H9 (cell line): ENCODE measurements at regions not wholly inside any gene's neighbourhood (a gene's known extent, or its start where the extent isn't known, plus 50 kb on each side); places are given as distances from the start of the nearest gene placed in this dataset.

Experiments used
- DNase-seq: peaks from one replicate; pipeline ENCODE4 v3.0.0-alpha.2; 2017
- H2AFZ ChIP-seq: one replicate; pipeline ENCODE4 v1.6.1; 2013; ENCODE audit warnings: mild to moderate bottlenecking, low read length, control low read depth, moderate library complexity
- H2AK5ac ChIP-seq: 2 replicates; pipeline ENCODE4 v1.6.1; 2013; ENCODE audit warnings: low read length, control low read depth, mixed read lengths; ENCODE audit not compliant: insufficient read length
- H2BK120ac ChIP-seq: one replicate; pipeline ENCODE4 v1.6.1; 2013; ENCODE audit warnings: low read depth, mild to moderate bottlenecking, low read length, control low read depth, inconsistent platforms; ENCODE audit not compliant: poor library complexity, severe bottlenecking
- H2BK12ac ChIP-seq: 2 replicates; pipeline ENCODE4 v1.6.1; 2013; ENCODE audit warnings: low read length, control low read depth, mixed read lengths, low read depth; ENCODE audit not compliant: insufficient read length
- H2BK15ac ChIP-seq: 2 replicates; pipeline ENCODE4 v1.6.1; 2013; ENCODE audit warnings: low read depth, low read length, control low read depth
- H2BK20ac ChIP-seq: one replicate; pipeline ENCODE4 v1.6.1; 2013; ENCODE audit warnings: low read depth, mild to moderate bottlenecking, low read length, control low read depth, inconsistent platforms; ENCODE audit not compliant: poor library complexity, severe bottlenecking
- H2BK5ac ChIP-seq: 2 replicates; pipeline ENCODE4 v1.6.1; 2013; ENCODE audit warnings: low read length, control low read depth, mixed read lengths; ENCODE audit not compliant: insufficient read length
- H3K14ac ChIP-seq: 2 replicates; pipeline ENCODE4 v1.6.1; 2013; ENCODE audit warnings: low read length, control low read depth; ENCODE audit not compliant: insufficient read depth
- H3K18ac ChIP-seq: 2 replicates; pipeline ENCODE4 v1.6.1; 2013; ENCODE audit warnings: low read depth, mild to moderate bottlenecking, mixed read lengths, low read length, control low read depth; ENCODE audit not compliant: insufficient read length
- H3K23ac ChIP-seq: 2 replicates; pipeline ENCODE4 v1.6.1; 2013; ENCODE audit warnings: low read length, control low read depth, mixed read lengths, low read depth; ENCODE audit not compliant: insufficient read length
- H3K23me2 ChIP-seq: 2 replicates; pipeline ENCODE4 v1.6.1; 2013; ENCODE audit warnings: low read depth, mild to moderate bottlenecking, mixed read lengths, low read length, control low read depth; ENCODE audit not compliant: insufficient read length, poor library complexity, severe bottlenecking
- H3K27ac ChIP-seq: 2 replicates; pipeline ENCODE4 v1.5.1; 2013; ENCODE audit warnings: low read length, control low read depth, mixed read lengths, low read depth; ENCODE audit not compliant: insufficient read length
- H3K27me3 ChIP-seq: 2 replicates; pipeline ENCODE4 v1.6.1; 2013; ENCODE audit warnings: low read length, control low read depth, inconsistent platforms; ENCODE audit not compliant: insufficient read depth
- H3K4ac ChIP-seq: 2 replicates; pipeline ENCODE4 v1.6.1; 2013; ENCODE audit warnings: low read depth, mild to moderate bottlenecking, control low read depth, inconsistent platforms, low read length, moderate library complexity
- H3K4me1 ChIP-seq: 2 replicates; pipeline ENCODE4 v1.6.1; 2013; ENCODE audit warnings: low read length, control low read depth, inconsistent platforms; ENCODE audit not compliant: insufficient read depth
- H3K4me2 ChIP-seq: 2 replicates; pipeline ENCODE4 v1.6.1; 2013; ENCODE audit warnings: low read length, control low read depth, mixed read lengths; ENCODE audit not compliant: insufficient read length, insufficient read depth
- H3K56ac ChIP-seq: 2 replicates; pipeline ENCODE4 v1.6.1; 2013; ENCODE audit warnings: low read depth, mild to moderate bottlenecking, mixed read lengths, low read length, control low read depth; ENCODE audit not compliant: insufficient read length
- H3K79me1 ChIP-seq: 2 replicates; pipeline ENCODE4 v1.6.1; 2013; ENCODE audit warnings: low read depth, mild to moderate bottlenecking, moderate library complexity, low read length, control low read depth, inconsistent platforms; ENCODE audit not compliant: insufficient read depth, poor library complexity, severe bottlenecking
- H3K79me2 ChIP-seq: 2 replicates; pipeline ENCODE4 v1.6.1; 2013; ENCODE audit warnings: low read length, control low read depth, inconsistent platforms; ENCODE audit not compliant: insufficient read depth
- H3K9ac ChIP-seq: 2 replicates; pipeline ENCODE4 v1.6.1; 2013; ENCODE audit warnings: low read length, control low read depth, mixed read lengths; ENCODE audit not compliant: insufficient read length; ENCODE audit errors: extremely low read depth
- H3K9me3 ChIP-seq: one replicate; pipeline ENCODE4 v1.6.1; 2013; ENCODE audit warnings: low read depth, low read length, inconsistent platforms; ENCODE audit not compliant: control insufficient read depth
- H3T11ph ChIP-seq: one replicate; pipeline ENCODE4 v1.6.1; 2013; ENCODE audit warnings: mild to moderate bottlenecking, low read length, control low read depth, inconsistent platforms
- H4K20me1 ChIP-seq: one replicate; pipeline ENCODE4 v1.6.1; 2013; ENCODE audit not compliant: control insufficient read depth, insufficient read length, insufficient read depth
- H4K5ac ChIP-seq: 2 replicates; pipeline ENCODE4 v1.6.1; 2013; ENCODE audit warnings: low read depth, mild to moderate bottlenecking, mixed read lengths, low read length, control low read depth; ENCODE audit not compliant: insufficient read length
- H4K8ac ChIP-seq: replicated peaks from 2 replicates; pipeline ENCODE4 v1.6.1; 2013; ENCODE audit warnings: low read length, control low read depth, mixed read lengths, low read depth; ENCODE audit not compliant: insufficient read length
- H4K91ac ChIP-seq: 2 replicates; pipeline ENCODE4 v1.6.1; 2013; ENCODE audit warnings: low read depth, mild to moderate bottlenecking, moderate library complexity, mixed read lengths, low read length, control low read depth; ENCODE audit not compliant: insufficient read length
- H3K27ac Mint-ChIP-seq, 3 experiments: 2 replicates in 2 of 3; 3 replicates in 1 of 3; pipeline ENCODE4 v1.8.0; 2020 to 2021; ENCODE audit warnings: mixed read lengths in 3 of 3, mild to moderate bottlenecking in 1 of 3, moderate library complexity in 1 of 3
- H3K27me3 Mint-ChIP-seq: 2 replicates; pipeline ENCODE4 v1.8.0; 2021; ENCODE audit warnings: low read depth, mild to moderate bottlenecking, moderate library complexity, mixed read lengths
- H3K36me3 Mint-ChIP-seq, 3 experiments: 2 replicates in 2 of 3; 3 replicates in 1 of 3; pipeline ENCODE4 v1.8.0; 2020 to 2021; ENCODE audit warnings: low read depth in 3 of 3, mixed read lengths in 3 of 3; ENCODE audit not compliant: insufficient read depth in 1 of 3
- H3K4me1 Mint-ChIP-seq, 2 experiments: 2 replicates each; pipeline ENCODE4 v1.8.0; 2020; ENCODE audit warnings: mixed read lengths in 2 of 2
- H3K4me3 Mint-ChIP-seq, 2 experiments: 2 replicates in 1 of 2; 3 replicates in 1 of 2; pipeline ENCODE4 v1.8.0; 2020 to 2021; ENCODE audit warnings: mild to moderate bottlenecking in 2 of 2, mixed read lengths in 2 of 2, moderate library complexity in 1 of 2
- H3K9me3 Mint-ChIP-seq, 2 experiments: 2 replicates in 1 of 2; 3 replicates in 1 of 2; pipeline ENCODE4 v1.8.0; 2020; ENCODE audit warnings: mild to moderate bottlenecking in 2 of 2, mixed read lengths in 2 of 2, moderate library complexity in 1 of 2
- WGBS: extraction: QIAGEN DNeasy Blood & Tissue Kit; methylation state at CpG from one replicate; pipeline ENCODE4 v1.1.7; 2013; ENCODE audit warnings: missing lambda C conversion rate, low lambda C conversion rate, mixed read lengths; ENCODE audit not compliant: insufficient read length; ENCODE audit errors: extremely low coverage; 5-methylcytosine and 5-hydroxymethylcytosine counted together
- TF ChIP-seq, protein P1 (sequence below): fragments of 200-600 bp; sonication (generic); conservative IDR thresholded peaks from 3 replicates; pipeline ENCODE4 v1.8.0; 2021; ENCODE audit warnings: antibody characterized with exemption, mild to moderate bottlenecking

DNA sequence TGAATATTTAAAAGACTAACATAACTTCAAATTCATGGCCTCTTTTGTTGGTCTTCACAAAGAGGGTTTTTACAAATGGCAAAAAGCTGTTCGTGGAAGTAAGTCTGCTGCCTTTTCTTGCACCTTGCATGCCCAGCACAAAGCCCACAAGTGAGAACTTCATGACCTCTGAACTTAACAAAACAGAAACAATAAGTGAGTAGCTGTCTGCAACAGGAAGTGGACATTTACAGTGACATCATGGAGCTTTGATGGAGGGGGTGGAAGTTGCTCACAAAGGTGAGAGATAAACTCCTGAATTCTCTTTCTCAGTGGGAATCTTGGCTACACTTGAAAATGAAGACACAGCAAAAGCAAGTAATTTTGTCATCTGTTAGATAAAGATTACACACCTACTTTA, 303.3 kb upstream of the DEPDC1 start:
- WGBS: no CpG with 5 or more reads among the region's 1 CpG
- H2BK20ac ChIP-seq: no peak overlapping the region
- H3K18ac ChIP-seq: no peak overlapping the region

More for the DNA sequence above, 303.3 kb upstream of the DEPDC1 start:
- H3K4me2 ChIP-seq: no peak overlapping the region
- no peaks in the 10 kb centered on the region for H3K27me3 Mint-ChIP-seq
- no peaks in the 10 kb centered on the region for H3K23me2 ChIP-seq
- H3K23ac ChIP-seq: no peak overlapping the region
- H4K8ac ChIP-seq: no peak overlapping the region
- no peak overlapping the region for H4K5ac ChIP-seq
- no peaks in the 10 kb centered on the region for H3K36me3 Mint-ChIP-seq
- H2BK12ac ChIP-seq: no peak overlapping the region
- H3K27me3 ChIP-seq: no peaks in the 10 kb centered on the region
- H3T11ph ChIP-seq: no peak overlapping the region
- H2AFZ ChIP-seq: no peak overlapping the region
- H3K27ac ChIP-seq: no peak overlapping the region
- H3K4me3 Mint-ChIP-seq: no peak overlapping the region
- no peaks in the 10 kb centered on the region for H3K4me1 Mint-ChIP-seq
- H3K4ac ChIP-seq: no peak overlapping the region
- H3K27ac Mint-ChIP-seq: no peak overlapping the region
- H4K20me1 ChIP-seq: no peaks in the 10 kb centered on the region
- H4K91ac ChIP-seq: no peak overlapping the region
- no peak overlapping the region for H3K9ac ChIP-seq
- no peaks in the 10 kb centered on the region for H3K4me1 ChIP-seq
- TF ChIP-seq, protein P1, sequence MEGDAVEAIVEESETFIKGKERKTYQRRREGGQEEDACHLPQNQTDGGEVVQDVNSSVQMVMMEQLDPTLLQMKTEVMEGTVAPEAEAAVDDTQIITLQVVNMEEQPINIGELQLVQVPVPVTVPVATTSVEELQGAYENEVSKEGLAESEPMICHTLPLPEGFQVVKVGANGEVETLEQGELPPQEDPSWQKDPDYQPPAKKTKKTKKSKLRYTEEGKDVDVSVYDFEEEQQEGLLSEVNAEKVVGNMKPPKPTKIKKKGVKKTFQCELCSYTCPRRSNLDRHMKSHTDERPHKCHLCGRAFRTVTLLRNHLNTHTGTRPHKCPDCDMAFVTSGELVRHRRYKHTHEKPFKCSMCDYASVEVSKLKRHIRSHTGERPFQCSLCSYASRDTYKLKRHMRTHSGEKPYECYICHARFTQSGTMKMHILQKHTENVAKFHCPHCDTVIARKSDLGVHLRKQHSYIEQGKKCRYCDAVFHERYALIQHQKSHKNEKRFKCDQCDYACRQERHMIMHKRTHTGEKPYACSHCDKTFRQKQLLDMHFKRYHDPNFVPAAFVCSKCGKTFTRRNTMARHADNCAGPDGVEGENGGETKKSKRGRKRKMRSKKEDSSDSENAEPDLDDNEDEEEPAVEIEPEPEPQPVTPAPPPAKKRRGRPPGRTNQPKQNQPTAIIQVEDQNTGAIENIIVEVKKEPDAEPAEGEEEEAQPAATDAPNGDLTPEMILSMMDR: no peak
- H3K14ac ChIP-seq: no peak overlapping the region
- H3K9me3 Mint-ChIP-seq: no peaks in the 10 kb centered on the region; a peak in 1 of 5 replicates
- H2AK5ac ChIP-seq: no peak overlapping the region
- no peak overlapping the region for H2BK15ac ChIP-seq
- H3K56ac ChIP-seq: no peak overlapping the region
- no peak overlapping the region for H2BK5ac ChIP-seq
- DNase-seq: no peak
- no peaks in the 10 kb centered on the region for H3K79me2 ChIP-seq
- H3K9me3 ChIP-seq: no peaks in the 10 kb centered on the region
- no peak overlapping the region for H2BK120ac ChIP-seq
- H3K79me1 ChIP-seq: no peaks in the 10 kb centered on the region
